H9 (cell line): ENCODE measurements at regions not wholly inside any gene's neighbourhood (a gene's known extent, or its start where the extent isn't known, plus 50 kb on each side); places are given as distances from the start of the nearest gene placed in this dataset.

Experiments used
- DNase-seq: peaks from one replicate; pipeline ENCODE4 v3.0.0-alpha.2; 2017
- H2AFZ ChIP-seq: one replicate; pipeline ENCODE4 v1.6.1; 2013; ENCODE audit warnings: mild to moderate bottlenecking, low read length, control low read depth, moderate library complexity
- H2AK5ac ChIP-seq: 2 replicates; pipeline ENCODE4 v1.6.1; 2013; ENCODE audit warnings: low read length, control low read depth, mixed read lengths; ENCODE audit not compliant: insufficient read length
- H2BK120ac ChIP-seq: one replicate; pipeline ENCODE4 v1.6.1; 2013; ENCODE audit warnings: low read depth, mild to moderate bottlenecking, low read length, control low read depth, inconsistent platforms; ENCODE audit not compliant: poor library complexity, severe bottlenecking
- H2BK12ac ChIP-seq: 2 replicates; pipeline ENCODE4 v1.6.1; 2013; ENCODE audit warnings: low read length, control low read depth, mixed read lengths, low read depth; ENCODE audit not compliant: insufficient read length
- H2BK15ac ChIP-seq: 2 replicates; pipeline ENCODE4 v1.6.1; 2013; ENCODE audit warnings: low read depth, low read length, control low read depth
- H2BK20ac ChIP-seq: one replicate; pipeline ENCODE4 v1.6.1; 2013; ENCODE audit warnings: low read depth, mild to moderate bottlenecking, low read length, control low read depth, inconsistent platforms; ENCODE audit not compliant: poor library complexity, severe bottlenecking
- H2BK5ac ChIP-seq: 2 replicates; pipeline ENCODE4 v1.6.1; 2013; ENCODE audit warnings: low read length, control low read depth, mixed read lengths; ENCODE audit not compliant: insufficient read length
- H3K14ac ChIP-seq: 2 replicates; pipeline ENCODE4 v1.6.1; 2013; ENCODE audit warnings: low read length, control low read depth; ENCODE audit not compliant: insufficient read depth
- H3K18ac ChIP-seq: 2 replicates; pipeline ENCODE4 v1.6.1; 2013; ENCODE audit warnings: low read depth, mild to moderate bottlenecking, mixed read lengths, low read length, control low read depth; ENCODE audit not compliant: insufficient read length
- H3K23ac ChIP-seq: 2 replicates; pipeline ENCODE4 v1.6.1; 2013; ENCODE audit warnings: low read length, control low read depth, mixed read lengths, low read depth; ENCODE audit not compliant: insufficient read length
- H3K23me2 ChIP-seq: 2 replicates; pipeline ENCODE4 v1.6.1; 2013; ENCODE audit warnings: low read depth, mild to moderate bottlenecking, mixed read lengths, low read length, control low read depth; ENCODE audit not compliant: insufficient read length, poor library complexity, severe bottlenecking
- H3K27ac ChIP-seq: 2 replicates; pipeline ENCODE4 v1.5.1; 2013; ENCODE audit warnings: low read length, control low read depth, mixed read lengths, low read depth; ENCODE audit not compliant: insufficient read length
- H3K27me3 ChIP-seq: 2 replicates; pipeline ENCODE4 v1.6.1; 2013; ENCODE audit warnings: low read length, control low read depth, inconsistent platforms; ENCODE audit not compliant: insufficient read depth
- H3K4ac ChIP-seq: 2 replicates; pipeline ENCODE4 v1.6.1; 2013; ENCODE audit warnings: low read depth, mild to moderate bottlenecking, control low read depth, inconsistent platforms, low read length, moderate library complexity
- H3K4me1 ChIP-seq: 2 replicates; pipeline ENCODE4 v1.6.1; 2013; ENCODE audit warnings: low read length, control low read depth, inconsistent platforms; ENCODE audit not compliant: insufficient read depth
- H3K4me2 ChIP-seq: 2 replicates; pipeline ENCODE4 v1.6.1; 2013; ENCODE audit warnings: low read length, control low read depth, mixed read lengths; ENCODE audit not compliant: insufficient read length, insufficient read depth
- H3K56ac ChIP-seq: 2 replicates; pipeline ENCODE4 v1.6.1; 2013; ENCODE audit warnings: low read depth, mild to moderate bottlenecking, mixed read lengths, low read length, control low read depth; ENCODE audit not compliant: insufficient read length
- H3K79me1 ChIP-seq: 2 replicates; pipeline ENCODE4 v1.6.1; 2013; ENCODE audit warnings: low read depth, mild to moderate bottlenecking, moderate library complexity, low read length, control low read depth, inconsistent platforms; ENCODE audit not compliant: insufficient read depth, poor library complexity, severe bottlenecking
- H3K79me2 ChIP-seq: 2 replicates; pipeline ENCODE4 v1.6.1; 2013; ENCODE audit warnings: low read length, control low read depth, inconsistent platforms; ENCODE audit not compliant: insufficient read depth
- H3K9ac ChIP-seq: 2 replicates; pipeline ENCODE4 v1.6.1; 2013; ENCODE audit warnings: low read length, control low read depth, mixed read lengths; ENCODE audit not compliant: insufficient read length; ENCODE audit errors: extremely low read depth
- H3K9me3 ChIP-seq: one replicate; pipeline ENCODE4 v1.6.1; 2013; ENCODE audit warnings: low read depth, low read length, inconsistent platforms; ENCODE audit not compliant: control insufficient read depth
- H3T11ph ChIP-seq: one replicate; pipeline ENCODE4 v1.6.1; 2013; ENCODE audit warnings: mild to moderate bottlenecking, low read length, control low read depth, inconsistent platforms
- H4K20me1 ChIP-seq: one replicate; pipeline ENCODE4 v1.6.1; 2013; ENCODE audit not compliant: control insufficient read depth, insufficient read length, insufficient read depth
- H4K5ac ChIP-seq: 2 replicates; pipeline ENCODE4 v1.6.1; 2013; ENCODE audit warnings: low read depth, mild to moderate bottlenecking, mixed read lengths, low read length, control low read depth; ENCODE audit not compliant: insufficient read length
- H4K8ac ChIP-seq: replicated peaks from 2 replicates; pipeline ENCODE4 v1.6.1; 2013; ENCODE audit warnings: low read length, control low read depth, mixed read lengths, low read depth; ENCODE audit not compliant: insufficient read length
- H4K91ac ChIP-seq: 2 replicates; pipeline ENCODE4 v1.6.1; 2013; ENCODE audit warnings: low read depth, mild to moderate bottlenecking, moderate library complexity, mixed read lengths, low read length, control low read depth; ENCODE audit not compliant: insufficient read length
- H3K27ac Mint-ChIP-seq, 3 experiments: 2 replicates in 2 of 3; 3 replicates in 1 of 3; pipeline ENCODE4 v1.8.0; 2020 to 2021; ENCODE audit warnings: mixed read lengths in 3 of 3, mild to moderate bottlenecking in 1 of 3, moderate library complexity in 1 of 3
- H3K27me3 Mint-ChIP-seq: 2 replicates; pipeline ENCODE4 v1.8.0; 2021; ENCODE audit warnings: low read depth, mild to moderate bottlenecking, moderate library complexity, mixed read lengths
- H3K36me3 Mint-ChIP-seq, 3 experiments: 2 replicates in 2 of 3; 3 replicates in 1 of 3; pipeline ENCODE4 v1.8.0; 2020 to 2021; ENCODE audit warnings: low read depth in 3 of 3, mixed read lengths in 3 of 3; ENCODE audit not compliant: insufficient read depth in 1 of 3
- H3K4me1 Mint-ChIP-seq, 2 experiments: 2 replicates each; pipeline ENCODE4 v1.8.0; 2020; ENCODE audit warnings: mixed read lengths in 2 of 2
- H3K4me3 Mint-ChIP-seq, 2 experiments: 2 replicates in 1 of 2; 3 replicates in 1 of 2; pipeline ENCODE4 v1.8.0; 2020 to 2021; ENCODE audit warnings: mild to moderate bottlenecking in 2 of 2, mixed read lengths in 2 of 2, moderate library complexity in 1 of 2
- H3K9me3 Mint-ChIP-seq, 2 experiments: 2 replicates in 1 of 2; 3 replicates in 1 of 2; pipeline ENCODE4 v1.8.0; 2020; ENCODE audit warnings: mild to moderate bottlenecking in 2 of 2, mixed read lengths in 2 of 2, moderate library complexity in 1 of 2
- CTCF ChIP-seq: fragments of 200-600 bp; sonication (generic); conservative IDR thresholded peaks from 3 replicates; pipeline ENCODE4 v1.8.0; 2021; ENCODE audit warnings: antibody characterized with exemption, mild to moderate bottlenecking
- WGBS: extraction: QIAGEN DNeasy Blood & Tissue Kit; methylation state at CpG from one replicate; pipeline ENCODE4 v1.1.7; 2013; ENCODE audit warnings: missing lambda C conversion rate, low lambda C conversion rate, mixed read lengths; ENCODE audit not compliant: insufficient read length; ENCODE audit errors: extremely low coverage; 5-methylcytosine and 5-hydroxymethylcytosine counted together

- H4K20me1 ChIP-seq: no peaks in the 10 kb centered on the region
- no peaks in the 10 kb centered on the region for H3K9me3 ChIP-seq
- peaks cover 7 to 9% of the 10 kb centered on the region in 2 experiments for H3K4me1 Mint-ChIP-seq
- no peak overlapping the region for H3K23ac ChIP-seq
- H2AFZ ChIP-seq: no peak overlapping the region
- H3K27me3 ChIP-seq: no peaks in the 10 kb centered on the region
- H3K79me1 ChIP-seq: no peaks in the 10 kb centered on the region
- H3K27ac Mint-ChIP-seq: no peak overlapping the region
- TF ChIP-seq CTCF: no peak
- H3K9ac ChIP-seq: no peak overlapping the region
- peak overlapping the region; percentile 51 for H3K14ac ChIP-seq
- H3K36me3 Mint-ChIP-seq: no peaks in the 10 kb centered on the region; a peak in 1 of 7 replicates
- no peak overlapping the region for H3K18ac ChIP-seq
- no CpG with 5 or more reads among the region's 4 CpGs for WGBS
- no peak overlapping the region for H3K27ac ChIP-seq
- no peak overlapping the region for H2AK5ac ChIP-seq
- no peak overlapping the region for H2BK120ac ChIP-seq
- H3K56ac ChIP-seq: no peak overlapping the region
- H4K8ac ChIP-seq: no peak overlapping the region
- no peak overlapping the region for H3K4ac ChIP-seq
- H2BK20ac ChIP-seq: no peak overlapping the region
- no peak for DNase-seq
- no peak overlapping the region for H3K4me2 ChIP-seq
- H3K27me3 Mint-ChIP-seq: peaks cover 12% of the 10 kb centered on the region
- no peak overlapping the region for H3T11ph ChIP-seq
- H2BK5ac ChIP-seq: no peak overlapping the region
- no peaks in the 10 kb centered on the region for H3K79me2 ChIP-seq
- no peaks in the 10 kb centered on the region for H3K9me3 Mint-ChIP-seq
- no peak overlapping the region for H2BK12ac ChIP-seq
- H2BK15ac ChIP-seq: no peak overlapping the region
- no peaks in the 10 kb centered on the region for H3K4me1 ChIP-seq
- no peaks in the 10 kb centered on the region for H3K23me2 ChIP-seq
- H4K91ac ChIP-seq: no peak overlapping the region
- no peak overlapping the region for H4K5ac ChIP-seq
- no peak overlapping the region for H3K4me3 Mint-ChIP-seq
These were observed 50.8 kb upstream of the ZMIZ1 start for GRCh38 chr10:79017882-79018520.
